A673 (cell line): ENCODE measurements at regions not wholly inside any gene's neighbourhood (a gene's known extent, or its start where the extent isn't known, plus 50 kb on each side); places are given as distances from the start of the nearest gene placed in this dataset.

ENCODE experiments used
- EZH2 ChIP-seq: fragments of 200-600 bp; sonication (generic); IDR thresholded peaks from 2 replicates; pipeline ENCODE4 v1.6.1; 2017; ENCODE audit warnings: borderline replicate concordance, low read depth, mild to moderate bottlenecking, mixed read lengths, antibody characterized with exemption, low read length; ENCODE audit not compliant: poor library complexity, severe bottlenecking
- TF ChIP-seq, protein P1 (sequence below): fragments of 300-800, 200-600 bp; sonication (generic); conservative IDR thresholded peaks from 2 replicates; pipeline ENCODE4 v1.5.1; 2017; ENCODE audit warnings: low read depth, mild to moderate bottlenecking, antibody characterized with exemption, low read length, moderate library complexity, mixed read lengths

DNA sequence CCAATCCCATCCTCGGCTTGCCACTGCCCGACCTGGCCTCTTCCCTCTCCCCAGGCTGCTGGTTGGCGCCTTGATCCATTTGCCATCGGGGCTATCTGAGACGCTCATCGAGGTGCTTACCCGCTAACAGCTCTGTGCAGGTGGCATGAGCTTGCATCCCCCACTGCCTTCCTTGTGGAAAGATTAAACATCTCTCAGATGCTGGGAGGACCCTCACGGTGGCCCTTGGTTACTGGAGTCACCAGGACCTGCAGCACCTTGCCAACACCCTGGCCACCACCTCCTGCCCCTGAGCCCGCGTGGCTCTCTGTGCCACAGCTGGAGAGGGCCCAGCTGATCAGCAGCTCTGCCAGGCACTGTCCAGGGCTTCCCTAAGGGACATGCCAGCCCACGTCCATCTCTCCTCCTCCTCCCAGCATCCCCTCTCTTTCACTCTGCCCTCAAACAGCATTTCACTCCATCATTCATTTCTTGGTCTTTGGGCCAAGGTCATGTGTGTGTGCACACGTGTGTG is 249.6 kb downstream of the RBFOX3 start:
- TF ChIP-seq, protein P1, sequence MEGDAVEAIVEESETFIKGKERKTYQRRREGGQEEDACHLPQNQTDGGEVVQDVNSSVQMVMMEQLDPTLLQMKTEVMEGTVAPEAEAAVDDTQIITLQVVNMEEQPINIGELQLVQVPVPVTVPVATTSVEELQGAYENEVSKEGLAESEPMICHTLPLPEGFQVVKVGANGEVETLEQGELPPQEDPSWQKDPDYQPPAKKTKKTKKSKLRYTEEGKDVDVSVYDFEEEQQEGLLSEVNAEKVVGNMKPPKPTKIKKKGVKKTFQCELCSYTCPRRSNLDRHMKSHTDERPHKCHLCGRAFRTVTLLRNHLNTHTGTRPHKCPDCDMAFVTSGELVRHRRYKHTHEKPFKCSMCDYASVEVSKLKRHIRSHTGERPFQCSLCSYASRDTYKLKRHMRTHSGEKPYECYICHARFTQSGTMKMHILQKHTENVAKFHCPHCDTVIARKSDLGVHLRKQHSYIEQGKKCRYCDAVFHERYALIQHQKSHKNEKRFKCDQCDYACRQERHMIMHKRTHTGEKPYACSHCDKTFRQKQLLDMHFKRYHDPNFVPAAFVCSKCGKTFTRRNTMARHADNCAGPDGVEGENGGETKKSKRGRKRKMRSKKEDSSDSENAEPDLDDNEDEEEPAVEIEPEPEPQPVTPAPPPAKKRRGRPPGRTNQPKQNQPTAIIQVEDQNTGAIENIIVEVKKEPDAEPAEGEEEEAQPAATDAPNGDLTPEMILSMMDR, result no peak
- TF ChIP-seq EZH2, result no peak
